ENCODE measurements at regions not wholly inside any gene's neighbourhood (a gene's known extent, or its start where the extent isn't known, plus 50 kb on each side); places are given as distances from the start of the nearest gene placed in this dataset.
"Not testable (repeated sequence)": the region's sequence is repeated elsewhere in the genome, so short reads cannot be mapped to it uniquely, and the experiment has no call there.

- no peak for FAIRE-seq
Measured at GRCh38 chr17:13442361-13442760, 159.4 kb downstream of the HS3ST3A1 start.

GRCh38 chr17:13441873-13442272 lies 159.9 kb downstream of the HS3ST3A1 start:
- FAIRE-seq = no peak

- FAIRE-seq = no peak
Measured at GRCh38 chr17:13437966-13438779, 163.6 kb downstream of the HS3ST3A1 start.

- no peak for FAIRE-seq
Measured at GRCh38 chr17:13435230-13435629, 166.5 kb downstream of the HS3ST3A1 start.

GRCh38 chr17:13429201-13429600 lies 172.5 kb downstream of the HS3ST3A1 start:
- FAIRE-seq = no peak

- no peak for FAIRE-seq
Measured at GRCh38 chr17:13428611-13429042, 173.1 kb downstream of the HS3ST3A1 start.

- FAIRE-seq = no peak
Measured at GRCh38 chr17:13426991-13427390, 174.7 kb downstream of the HS3ST3A1 start.

- no peak for FAIRE-seq
Measured at GRCh38 chr17:13425390-13425789, 176.3 kb downstream of the HS3ST3A1 start.

GRCh38 chr17:13421581-13422130 lies 180.1 kb downstream of the HS3ST3A1 start:
- FAIRE-seq = no peak

- no peak for FAIRE-seq
Measured at GRCh38 chr17:13420878-13421277, 180.9 kb downstream of the HS3ST3A1 start.

- FAIRE-seq = no peak
Measured at GRCh38 chr17:13420418-13420826, 181.3 kb downstream of the HS3ST3A1 start.

GRCh38 chr17:13419676-13420075 lies 182.1 kb downstream of the HS3ST3A1 start:
- no peak for FAIRE-seq

GRCh38 chr17:13418891-13419290 lies 182.8 kb downstream of the HS3ST3A1 start:
- no peak for FAIRE-seq

- FAIRE-seq = no peak
Measured at GRCh38 chr17:13417381-13417950, 184.3 kb downstream of the HS3ST3A1 start.

- no peak for FAIRE-seq
Measured at GRCh38 chr17:13416748-13417363, 184.9 kb downstream of the HS3ST3A1 start.

- no peak for FAIRE-seq
Measured at GRCh38 chr17:13415871-13416416, 185.8 kb downstream of the HS3ST3A1 start.

GRCh38 chr17:13415200-13415599 lies 186.5 kb downstream of the HS3ST3A1 start:
- FAIRE-seq = not testable (repeated sequence)

GRCh38 chr17:13413001-13413400 lies 188.7 kb downstream of the HS3ST3A1 start:
- FAIRE-seq = no peak

GRCh38 chr17:13410874-13411273 lies 190.9 kb downstream of the HS3ST3A1 start:
- no peak for FAIRE-seq

GRCh38 chr17:13410214-13410613 lies 191.5 kb downstream of the HS3ST3A1 start:
- FAIRE-seq = no peak

GRCh38 chr17:13409455-13409854 lies 192.3 kb downstream of the HS3ST3A1 start:
- FAIRE-seq = no peak

GRCh38 chr17:13407381-13407780 lies 194.3 kb downstream of the HS3ST3A1 start:
- no peak for FAIRE-seq

GRCh38 chr17:13405807-13406206 lies 195.9 kb downstream of the HS3ST3A1 start:
- no peak for FAIRE-seq

All from A204.1 (cell line).